Nephron (organoid): ENCODE measurements at regions not wholly inside any gene's neighbourhood (a gene's known extent, or its start where the extent isn't known, plus 50 kb on each side); places are given as distances from the start of the nearest gene placed in this dataset.

Experiments used
- H3K27ac Mint-ChIP-seq, 3 experiments: 2 replicates each; pipeline ENCODE4 v1.8.0; 2020; ENCODE audit warnings: mixed read lengths in 3 of 3, mild to moderate bottlenecking in 2 of 3, moderate library complexity in 1 of 3
- H3K27me3 Mint-ChIP-seq: 2 replicates; pipeline ENCODE4 v1.8.0; 2021; ENCODE audit warnings: low read depth, mild to moderate bottlenecking, moderate library complexity, mixed read lengths
- H3K36me3 Mint-ChIP-seq: 2 replicates; pipeline ENCODE4 v1.8.0; 2020; ENCODE audit warnings: low read depth, mixed read lengths
- H3K4me1 Mint-ChIP-seq: 2 replicates; pipeline ENCODE4 v1.8.0; 2020; ENCODE audit warnings: mixed read lengths
- H3K4me3 Mint-ChIP-seq, 3 experiments: 2 replicates each; pipeline ENCODE4 v1.8.0; 2020; ENCODE audit warnings: mild to moderate bottlenecking in 3 of 3, mixed read lengths in 3 of 3, moderate library complexity in 2 of 3
- H3K9me3 Mint-ChIP-seq: 2 replicates; pipeline ENCODE4 v1.8.0; 2020; ENCODE audit warnings: mixed read lengths
- CTCF ChIP-seq, 3 experiments: fragments of 200-600 bp; sonication (generic); IDR thresholded peaks; one replicate each; pipeline ENCODE4 v1.5.0; 2021; ENCODE audit warnings: antibody characterized with exemption in 3 of 3; ENCODE audit not compliant: unreplicated experiment in 3 of 3

- H3K27me3 Mint-ChIP-seq: no peaks in the 10 kb centered on the region
- TF ChIP-seq CTCF (IDR thresholded peaks at IDR 0.05; ENCODE audit: unreplicated experiment in 3 of 3): no peak
- no peaks in the 10 kb centered on the region for H3K4me1 Mint-ChIP-seq
These were observed 286.4 kb downstream of the PRDM5 start for GRCh38 chr4:120636120-120636630.

GRCh38 chr4:120633810-120634209 is 288.7 kb downstream of the PRDM5 start:
- H3K27me3 Mint-ChIP-seq: no peaks in the 10 kb centered on the region
- H3K36me3 Mint-ChIP-seq: no peaks in the 10 kb centered on the region
- no peak overlapping the region for H3K27ac Mint-ChIP-seq
- H3K4me1 Mint-ChIP-seq: no peaks in the 10 kb centered on the region
- no peak for TF ChIP-seq CTCF (IDR thresholded peaks at IDR 0.05; ENCODE audit: unreplicated experiment in 3 of 3)
- H3K9me3 Mint-ChIP-seq: no peaks in the 10 kb centered on the region
- H3K4me3 Mint-ChIP-seq: no peak overlapping the region

More at GRCh38 chr4:120636120-120636630, 286.4 kb downstream of the PRDM5 start:
- Mint-ChIP-seq H3K36me3 (no peaks in the 10 kb centered on the region), H3K27ac (no peak overlapping the region), H3K4me3 (no peak overlapping the region), H3K9me3 (no peaks in the 10 kb centered on the region)

GRCh38 chr4:120630427-120630826 is 292.1 kb downstream of the PRDM5 start:
- Mint-ChIP-seq H3K4me1 (no peaks in the 10 kb centered on the region), H3K4me3 (no peak overlapping the region), H3K36me3 (no peaks in the 10 kb centered on the region), H3K9me3 (peaks cover 7% of the 10 kb centered on the region), H3K27me3 (no peaks in the 10 kb centered on the region), H3K27ac (no peak overlapping the region)
- TF ChIP-seq CTCF (IDR thresholded peaks at IDR 0.05; ENCODE audit: unreplicated experiment in 3 of 3): no peak

GRCh38 chr4:120629546-120630108 is 292.9 kb downstream of the PRDM5 start:
- H3K27ac Mint-ChIP-seq: no peak overlapping the region
- H3K36me3 Mint-ChIP-seq: no peaks in the 10 kb centered on the region
- TF ChIP-seq CTCF (IDR thresholded peaks at IDR 0.05; ENCODE audit: unreplicated experiment in 3 of 3): no peak
- no peaks in the 10 kb centered on the region for H3K27me3 Mint-ChIP-seq
- H3K4me1 Mint-ChIP-seq: no peaks in the 10 kb centered on the region
- no peak overlapping the region for H3K4me3 Mint-ChIP-seq
- peaks cover 7% of the 10 kb centered on the region for H3K9me3 Mint-ChIP-seq

- Mint-ChIP-seq H3K27me3 (no peaks in the 10 kb centered on the region), H3K4me1 (no peaks in the 10 kb centered on the region), H3K36me3 (no peaks in the 10 kb centered on the region), H3K9me3 (peaks cover 6% of the 10 kb centered on the region), H3K4me3 (no peak overlapping the region), H3K27ac (no peak overlapping the region)
- TF ChIP-seq CTCF (IDR thresholded peaks at IDR 0.05; ENCODE audit: unreplicated experiment in 3 of 3): no peak
These were observed 299.9 kb downstream of the PRDM5 start for GRCh38 chr4:120622601-120623000.

- Mint-ChIP-seq H3K4me1 (no peaks in the 10 kb centered on the region), H3K27ac (no peak overlapping the region), H3K4me3 (no peak overlapping the region), H3K27me3 (no peaks in the 10 kb centered on the region), H3K9me3 (no peaks in the 10 kb centered on the region), H3K36me3 (no peaks in the 10 kb centered on the region)
- TF ChIP-seq CTCF (IDR thresholded peaks at IDR 0.05; ENCODE audit: unreplicated experiment in 3 of 3): no peak
These were observed 305.4 kb downstream of the PRDM5 start for GRCh38 chr4:120617171-120617570.
